MM.1S (cell line): ENCODE measurements at regions not wholly inside any gene's neighbourhood (a gene's known extent, or its start where the extent isn't known, plus 50 kb on each side); places are given as distances from the start of the nearest gene placed in this dataset.

ENCODE experiments used
- EZH2phosphoT487 ChIP-seq: fragments of 300-600 bp; sonication (generic); IDR thresholded peaks from 2 replicates; pipeline ENCODE4 v1.6.1; 2018; ENCODE audit warnings: antibody characterized with exemption, low read length
- TF ChIP-seq, protein P1 (sequence below): fragments of 300-600 bp; sonication (generic); IDR thresholded peaks from 2 replicates; pipeline ENCODE4 v1.5.1; 2016; ENCODE audit warnings: antibody characterized with exemption, low read length, mixed read lengths

DNA sequence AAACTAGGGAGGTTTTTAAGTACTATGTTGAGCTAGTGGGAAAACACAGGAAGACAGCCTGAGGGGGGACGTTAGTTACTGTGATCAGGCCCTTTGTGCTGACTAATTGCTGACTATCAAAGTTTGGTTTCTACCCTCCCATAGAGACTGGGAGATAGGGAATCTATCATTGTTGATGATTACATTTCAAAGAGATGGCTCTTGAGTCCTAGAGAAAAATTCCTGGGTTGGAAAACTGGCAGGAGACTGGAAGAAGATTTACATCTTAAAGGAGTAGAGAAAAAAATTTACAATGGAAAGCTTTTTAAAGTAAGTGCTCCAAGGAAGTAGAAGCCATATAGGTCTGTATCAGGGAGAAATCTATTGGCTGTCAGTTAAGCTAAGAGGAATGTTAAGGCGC is 522.0 kb upstream of the KLHL1 start:
- TF ChIP-seq, protein P1, sequence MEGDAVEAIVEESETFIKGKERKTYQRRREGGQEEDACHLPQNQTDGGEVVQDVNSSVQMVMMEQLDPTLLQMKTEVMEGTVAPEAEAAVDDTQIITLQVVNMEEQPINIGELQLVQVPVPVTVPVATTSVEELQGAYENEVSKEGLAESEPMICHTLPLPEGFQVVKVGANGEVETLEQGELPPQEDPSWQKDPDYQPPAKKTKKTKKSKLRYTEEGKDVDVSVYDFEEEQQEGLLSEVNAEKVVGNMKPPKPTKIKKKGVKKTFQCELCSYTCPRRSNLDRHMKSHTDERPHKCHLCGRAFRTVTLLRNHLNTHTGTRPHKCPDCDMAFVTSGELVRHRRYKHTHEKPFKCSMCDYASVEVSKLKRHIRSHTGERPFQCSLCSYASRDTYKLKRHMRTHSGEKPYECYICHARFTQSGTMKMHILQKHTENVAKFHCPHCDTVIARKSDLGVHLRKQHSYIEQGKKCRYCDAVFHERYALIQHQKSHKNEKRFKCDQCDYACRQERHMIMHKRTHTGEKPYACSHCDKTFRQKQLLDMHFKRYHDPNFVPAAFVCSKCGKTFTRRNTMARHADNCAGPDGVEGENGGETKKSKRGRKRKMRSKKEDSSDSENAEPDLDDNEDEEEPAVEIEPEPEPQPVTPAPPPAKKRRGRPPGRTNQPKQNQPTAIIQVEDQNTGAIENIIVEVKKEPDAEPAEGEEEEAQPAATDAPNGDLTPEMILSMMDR = no peak
- TF ChIP-seq EZH2phosphoT487 = no peak
